ENCODE measurements at regions not wholly inside any gene's neighbourhood (a gene's known extent, or its start where the extent isn't known, plus 50 kb on each side); places are given as distances from the start of the nearest gene placed in this dataset.
"Not testable (repeated sequence)": the region's sequence is repeated elsewhere in the genome, so short reads cannot be mapped to it uniquely, and the experiment has no call there.

DNA sequence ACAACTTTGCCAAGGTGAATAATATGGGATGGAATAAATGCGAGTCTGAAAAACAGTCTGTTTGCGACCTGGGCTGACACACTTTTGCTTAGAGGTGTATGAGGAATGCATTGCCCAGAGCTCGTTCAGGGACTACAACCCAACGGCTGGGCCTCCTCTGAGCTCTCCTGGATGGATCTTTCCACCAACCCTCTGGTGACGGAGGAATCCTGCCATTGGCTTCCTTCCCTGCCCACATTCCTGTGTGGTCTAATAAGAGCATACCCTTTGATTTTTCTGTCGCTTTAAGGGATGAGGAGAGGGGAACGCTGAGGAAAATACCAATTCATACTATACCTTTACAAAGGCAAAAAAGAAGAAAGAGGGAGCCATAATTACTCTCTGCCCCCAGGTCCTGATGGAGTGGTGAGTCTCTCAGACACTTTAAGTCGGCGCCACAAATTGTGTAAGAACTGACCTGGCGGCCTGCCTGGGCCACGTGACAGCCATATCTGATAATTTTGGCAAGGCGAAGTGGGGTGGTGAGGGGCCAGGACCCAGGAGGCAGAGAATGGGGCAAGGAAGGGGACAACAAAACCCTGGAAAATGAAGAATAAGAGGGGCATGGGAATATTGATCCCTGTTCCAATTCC lies 265.2 kb upstream of the MSX2 start:
- no peak overlapping the region for H3K4me3 ChIP-seq (ENCODE audit: low read depth, low read length)
- no peak for TF ChIP-seq CTCF (IDR thresholded peaks at IDR 0.05; ENCODE audit: borderline replicate concordance, insufficient read depth, low read depth, low read length)

GRCh38 chr5:174459832-174460448 lies 264.4 kb upstream of the MSX2 start:
- no peak for TF ChIP-seq CTCF (IDR thresholded peaks at IDR 0.05; ENCODE audit: borderline replicate concordance, insufficient read depth, low read depth, low read length)
- H3K4me3 ChIP-seq (ENCODE audit: low read depth, low read length), result no peak overlapping the region

DNA sequence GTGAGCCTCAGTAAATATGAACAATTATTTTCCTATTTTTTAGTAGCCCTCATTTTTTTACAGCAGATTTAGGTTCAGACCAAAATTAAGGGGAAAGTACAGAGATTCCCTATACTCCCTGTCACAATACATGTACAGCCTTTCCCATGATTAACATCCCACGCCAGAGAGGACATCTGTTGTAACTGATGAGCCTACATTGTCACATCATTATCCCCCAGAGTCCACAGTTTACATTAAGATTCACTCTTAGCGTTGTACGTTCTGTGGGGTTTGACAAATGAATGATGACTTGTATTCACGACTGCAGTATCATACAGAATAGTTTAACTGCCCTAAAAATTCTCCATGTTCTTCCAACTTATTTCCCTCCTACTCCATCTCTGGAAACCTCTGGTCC lies 262.3 kb upstream of the MSX2 start:
- no peak overlapping the region for H3K4me3 ChIP-seq (ENCODE audit: low read depth, low read length)
- no peak for TF ChIP-seq CTCF (IDR thresholded peaks at IDR 0.05; ENCODE audit: borderline replicate concordance, insufficient read depth, low read depth, low read length)

- no peak overlapping the region for H3K4me3 ChIP-seq (ENCODE audit: low read depth, low read length)
- no peak for TF ChIP-seq CTCF (IDR thresholded peaks at IDR 0.05; ENCODE audit: borderline replicate concordance, insufficient read depth, low read depth, low read length)
Observed at GRCh38 chr5:174464504-174465165, 259.7 kb upstream of the MSX2 start.

GRCh38 chr5:174471528-174471927 lies 252.9 kb upstream of the MSX2 start:
- H3K4me3 ChIP-seq (ENCODE audit: low read depth, low read length), result not testable (repeated sequence)

DNA sequence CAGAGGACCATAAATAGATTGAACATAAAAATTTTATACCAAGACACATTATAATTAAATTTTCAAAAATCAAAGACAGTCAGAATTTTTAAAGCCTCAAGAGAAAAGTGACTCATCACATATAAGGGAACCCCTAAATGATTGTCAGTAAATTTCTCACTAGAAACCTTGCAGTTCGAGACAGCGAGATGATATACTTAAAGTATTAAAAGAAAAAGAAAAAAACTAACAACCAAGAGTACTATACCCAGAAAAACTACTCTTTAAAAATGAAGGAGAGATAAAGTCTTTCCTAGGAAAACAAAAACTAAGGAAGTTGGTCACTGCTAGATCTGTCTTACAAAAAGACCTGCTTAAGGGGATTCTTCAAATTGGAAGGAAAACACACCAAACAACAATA lies 251.4 kb upstream of the MSX2 start:
- no peak for TF ChIP-seq CTCF (IDR thresholded peaks at IDR 0.05; ENCODE audit: borderline replicate concordance, insufficient read depth, low read depth, low read length)
- H3K4me3 ChIP-seq (ENCODE audit: low read depth, low read length), result no peak overlapping the region

- not testable (repeated sequence) for H3K4me3 ChIP-seq (ENCODE audit: low read depth, low read length)
Observed at GRCh38 chr5:174476001-174476400, 248.4 kb upstream of the MSX2 start.

DNA sequence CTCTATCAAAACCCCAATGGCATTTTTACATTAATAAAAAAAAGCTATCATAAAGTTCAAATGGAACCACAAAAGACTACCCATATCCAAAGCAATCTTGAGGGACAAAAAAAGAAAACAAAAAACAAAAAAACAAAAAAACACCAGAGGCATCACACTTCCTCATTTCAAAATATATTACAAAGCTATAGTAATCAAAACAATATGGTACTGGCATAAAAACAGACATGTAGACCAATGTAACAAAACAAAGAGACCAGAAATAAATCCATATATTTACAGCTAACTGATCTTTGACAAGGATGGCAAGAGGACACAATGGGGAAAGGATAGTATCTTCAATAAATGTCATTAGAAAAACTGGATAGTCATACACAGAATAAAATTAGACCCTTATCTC lies 245.1 kb upstream of the MSX2 start:
- TF ChIP-seq CTCF (IDR thresholded peaks at IDR 0.05; ENCODE audit: borderline replicate concordance, insufficient read depth, low read depth, low read length), result no peak
- H3K4me3 ChIP-seq (ENCODE audit: low read depth, low read length), result no peak overlapping the region
